GM23338 (cell line): ENCODE measurements at regions not wholly inside any gene's neighbourhood (a gene's known extent, or its start where the extent isn't known, plus 50 kb on each side); places are given as distances from the start of the nearest gene placed in this dataset.

Experiments used
- ATAC-seq: fragments of 200-7000 bp; cut with Tn5 transposase; 3 replicates; pipeline ENCODE4 v1.9.1; 2020
- DNase-seq: peaks from one replicate; pipeline ENCODE4 v3.0.0-alpha.2; 2015; ENCODE audit warnings: low spot score
- H2AFZ ChIP-seq: fragments of 200-600 bp; sonication (generic); 2 replicates; pipeline ENCODE4 v1.8.0; 2016; ENCODE audit warnings: antibody characterized with exemption, mild to moderate bottlenecking, moderate library complexity
- H3F3A ChIP-seq: fragments of 200-600 bp; sonication (generic); replicated peaks from 2 replicates; pipeline ENCODE4 v1.8.0; 2017; ENCODE audit warnings: antibody characterized with exemption, mixed run types, low read depth
- H3K27ac ChIP-seq: fragments of 200-600 bp; sonication (generic); 2 replicates; pipeline ENCODE4 v1.6.1; 2016; ENCODE audit warnings: low read depth
- H3K27me3 ChIP-seq: fragments of 200-600 bp; sonication (generic); 2 replicates; pipeline ENCODE4 v1.8.0; 2016; ENCODE audit warnings: mild to moderate bottlenecking, mixed run types, moderate library complexity; ENCODE audit not compliant: insufficient read depth
- H3K36me3 ChIP-seq: fragments of 200-600 bp; sonication (generic); 2 replicates; pipeline ENCODE4 v1.8.0; 2016; ENCODE audit warnings: mild to moderate bottlenecking; ENCODE audit not compliant: insufficient read depth
- H3K4me1 ChIP-seq: fragments of 200-600 bp; sonication (generic); 2 replicates; pipeline ENCODE4 v1.8.0; 2016; ENCODE audit warnings: mild to moderate bottlenecking, moderate library complexity; ENCODE audit not compliant: insufficient read depth
- H3K4me2 ChIP-seq: fragments of 200-600 bp; sonication (generic); 2 replicates; pipeline ENCODE4 v1.7.1; 2017; ENCODE audit warnings: mixed run types
- H3K4me3 ChIP-seq: fragments of 200-600 bp; sonication (generic); 2 replicates; pipeline ENCODE4 v1.6.1; 2016; ENCODE audit warnings: mixed run types
- H3K79me2 ChIP-seq: fragments of 200-600 bp; sonication (generic); replicated peaks from 2 replicates; pipeline ENCODE4 v1.8.0; 2017; ENCODE audit warnings: mild to moderate bottlenecking; ENCODE audit not compliant: insufficient read depth
- H3K9me2 ChIP-seq: fragments of 200-600 bp; sonication (generic); 2 replicates; pipeline ENCODE4 v1.8.0; 2017; ENCODE audit not compliant: insufficient read depth
- H4K20me1 ChIP-seq: fragments of 200-600 bp; sonication (generic); replicated peaks from 2 replicates; pipeline ENCODE4 v1.8.0; 2017; ENCODE audit warnings: mild to moderate bottlenecking; ENCODE audit not compliant: insufficient read depth
- H3K27ac Mint-ChIP-seq: 2 replicates; pipeline ENCODE4 v1.8.0; 2020; ENCODE audit warnings: inconsistent platforms, mild to moderate bottlenecking, moderate library complexity, mixed read lengths
- H3K27me3 Mint-ChIP-seq: 3 replicates; pipeline ENCODE4 v1.8.0; 2022; ENCODE audit warnings: low read depth, mild to moderate bottlenecking, moderate library complexity, mixed read lengths, inconsistent platforms; ENCODE audit not compliant: insufficient read depth, poor library complexity
- H3K36me3 Mint-ChIP-seq: 3 replicates; pipeline ENCODE4 v1.8.0; 2021; ENCODE audit warnings: low read depth, mild to moderate bottlenecking, inconsistent platforms, moderate library complexity, mixed read lengths
- H3K4me1 Mint-ChIP-seq: 3 replicates; pipeline ENCODE4 v1.8.0; 2020; ENCODE audit warnings: mild to moderate bottlenecking, inconsistent platforms, mixed read lengths
- H3K4me3 Mint-ChIP-seq: 3 replicates; pipeline ENCODE4 v1.8.0; 2021; ENCODE audit warnings: moderate library complexity, mild to moderate bottlenecking, inconsistent platforms, mixed read lengths
- H3K9me3 Mint-ChIP-seq: 3 replicates; pipeline ENCODE4 v1.8.0; 2020; ENCODE audit warnings: moderate library complexity, mild to moderate bottlenecking, inconsistent platforms, mixed read lengths
- CREB1 ChIP-seq: fragments of 250-450 bp; sonication (Bioruptor Pico); IDR thresholded peaks from 2 replicates; pipeline ENCODE4 v1.5.0; 2020; ENCODE audit warnings: low read depth, mild to moderate bottlenecking, moderate library complexity
- EZH2 ChIP-seq: fragments of 200-600 bp; sonication (generic); IDR thresholded peaks from one replicate; pipeline ENCODE4 v1.8.0; 2017; ENCODE audit warnings: antibody characterized with exemption, mild to moderate bottlenecking, low read depth; ENCODE audit not compliant: unreplicated experiment
- EZH2phosphoT487 ChIP-seq: fragments of 200-600 bp; sonication (generic); IDR thresholded peaks from one replicate; pipeline ENCODE4 v1.8.1; 2018; ENCODE audit warnings: antibody characterized with exemption; ENCODE audit not compliant: unreplicated experiment
- JUNB ChIP-seq: IDR thresholded peaks from one replicate; pipeline ENCODE4 v1.6.1; 2016; ENCODE audit warnings: antibody characterized with exemption; ENCODE audit not compliant: unreplicated experiment
- NANOG ChIP-seq: IDR thresholded peaks from 2 replicates; pipeline ENCODE4 v1.6.1; 2016; ENCODE audit warnings: antibody characterized with exemption, borderline replicate concordance
- POLR2AphosphoS5 ChIP-seq: IDR thresholded peaks from 2 replicates; pipeline ENCODE4 v1.6.1; 2016; ENCODE audit warnings: antibody characterized with exemption, low read depth
- STAT1 ChIP-seq: IDR thresholded peaks from one replicate; pipeline ENCODE4 v1.6.1; 2016; ENCODE audit warnings: antibody characterized with exemption; ENCODE audit not compliant: unreplicated experiment
- ZNF114 ChIP-seq: fragments of 250-450 bp; sonication (Bioruptor Pico); IDR thresholded peaks from 2 replicates; pipeline ENCODE4 v1.5.0; 2020; ENCODE audit warnings: mild to moderate bottlenecking, moderate library complexity
- ZNF331 ChIP-seq: fragments of 250-450 bp; sonication (Bioruptor Pico); IDR thresholded peaks from 2 replicates; pipeline ENCODE4 v1.5.0; 2020; ENCODE audit warnings: low read depth, mild to moderate bottlenecking, moderate library complexity
- TF ChIP-seq, protein P1 (sequence below), 2 experiments: fragments of 200-600 bp in 1 of 2; sonication (generic) in 1 of 2; conservative IDR thresholded peaks; 2 replicates each; pipeline versions ENCODE4 v1.5.1 to v1.6.1; 2016 to 2017; ENCODE audit warnings: antibody characterized with exemption in 2 of 2, low read depth in 2 of 2, mild to moderate bottlenecking in 2 of 2, moderate library complexity in 1 of 2
- TF ChIP-seq, protein P2 (sequence below): IDR thresholded peaks from 2 replicates; pipeline ENCODE4 v1.6.1; 2016; ENCODE audit warnings: antibody characterized with exemption
- TF ChIP-seq, protein P3 (sequence below): fragments of 250-450 bp; sonication (Bioruptor Pico); IDR thresholded peaks from 2 replicates; pipeline ENCODE4 v1.5.0; 2020; ENCODE audit warnings: mild to moderate bottlenecking, moderate library complexity
- TF ChIP-seq, protein P4 (sequence below): IDR thresholded peaks from one replicate; pipeline ENCODE4 v1.6.1; 2018; ENCODE audit warnings: antibody characterized with exemption; ENCODE audit not compliant: unreplicated experiment

DNA sequence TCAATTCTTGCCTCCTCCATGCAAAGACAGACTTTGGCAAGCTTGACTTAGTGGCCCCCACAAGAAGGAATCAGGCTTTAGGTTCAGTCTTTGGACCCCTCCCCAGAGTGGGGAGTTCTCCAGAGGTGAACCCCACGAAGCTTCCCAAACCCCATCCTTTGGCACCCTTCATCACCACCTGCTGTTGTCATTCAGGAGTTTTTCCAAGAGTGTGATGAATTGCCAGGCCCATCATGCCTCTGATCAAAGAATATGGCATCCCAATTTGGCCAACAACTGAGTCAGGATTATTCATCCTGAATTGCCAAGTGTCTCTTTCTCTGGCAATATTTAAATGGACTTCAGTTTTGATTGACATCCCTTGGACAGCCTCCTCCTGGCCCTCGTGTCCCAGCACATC, 404.7 kb upstream of the MKI67 start:
- peaks cover 9% of the 10 kb centered on the region for H3K27me3 Mint-ChIP-seq
- H3K9me3 Mint-ChIP-seq: no peaks in the 10 kb centered on the region; the same call in 2 of the 3 replicates
- no peaks in the 10 kb centered on the region for H3K27me3 ChIP-seq
- H3K36me3 Mint-ChIP-seq: no peaks in the 10 kb centered on the region; the same call in 2 of the 3 replicates
- no peak for TF ChIP-seq POLR2AphosphoS5
- TF ChIP-seq, protein P1, sequence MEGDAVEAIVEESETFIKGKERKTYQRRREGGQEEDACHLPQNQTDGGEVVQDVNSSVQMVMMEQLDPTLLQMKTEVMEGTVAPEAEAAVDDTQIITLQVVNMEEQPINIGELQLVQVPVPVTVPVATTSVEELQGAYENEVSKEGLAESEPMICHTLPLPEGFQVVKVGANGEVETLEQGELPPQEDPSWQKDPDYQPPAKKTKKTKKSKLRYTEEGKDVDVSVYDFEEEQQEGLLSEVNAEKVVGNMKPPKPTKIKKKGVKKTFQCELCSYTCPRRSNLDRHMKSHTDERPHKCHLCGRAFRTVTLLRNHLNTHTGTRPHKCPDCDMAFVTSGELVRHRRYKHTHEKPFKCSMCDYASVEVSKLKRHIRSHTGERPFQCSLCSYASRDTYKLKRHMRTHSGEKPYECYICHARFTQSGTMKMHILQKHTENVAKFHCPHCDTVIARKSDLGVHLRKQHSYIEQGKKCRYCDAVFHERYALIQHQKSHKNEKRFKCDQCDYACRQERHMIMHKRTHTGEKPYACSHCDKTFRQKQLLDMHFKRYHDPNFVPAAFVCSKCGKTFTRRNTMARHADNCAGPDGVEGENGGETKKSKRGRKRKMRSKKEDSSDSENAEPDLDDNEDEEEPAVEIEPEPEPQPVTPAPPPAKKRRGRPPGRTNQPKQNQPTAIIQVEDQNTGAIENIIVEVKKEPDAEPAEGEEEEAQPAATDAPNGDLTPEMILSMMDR (conservative IDR thresholded peaks at IDR 0.05; ENCODE audit: low read depth in 2 of 2): no peak
- TF ChIP-seq, protein P2, sequence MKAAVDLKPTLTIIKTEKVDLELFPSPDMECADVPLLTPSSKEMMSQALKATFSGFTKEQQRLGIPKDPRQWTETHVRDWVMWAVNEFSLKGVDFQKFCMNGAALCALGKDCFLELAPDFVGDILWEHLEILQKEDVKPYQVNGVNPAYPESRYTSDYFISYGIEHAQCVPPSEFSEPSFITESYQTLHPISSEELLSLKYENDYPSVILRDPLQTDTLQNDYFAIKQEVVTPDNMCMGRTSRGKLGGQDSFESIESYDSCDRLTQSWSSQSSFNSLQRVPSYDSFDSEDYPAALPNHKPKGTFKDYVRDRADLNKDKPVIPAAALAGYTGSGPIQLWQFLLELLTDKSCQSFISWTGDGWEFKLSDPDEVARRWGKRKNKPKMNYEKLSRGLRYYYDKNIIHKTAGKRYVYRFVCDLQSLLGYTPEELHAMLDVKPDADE: no peak
- no peak for TF ChIP-seq EZH2phosphoT487
- no peak for TF ChIP-seq EZH2
- TF ChIP-seq, protein P3, sequence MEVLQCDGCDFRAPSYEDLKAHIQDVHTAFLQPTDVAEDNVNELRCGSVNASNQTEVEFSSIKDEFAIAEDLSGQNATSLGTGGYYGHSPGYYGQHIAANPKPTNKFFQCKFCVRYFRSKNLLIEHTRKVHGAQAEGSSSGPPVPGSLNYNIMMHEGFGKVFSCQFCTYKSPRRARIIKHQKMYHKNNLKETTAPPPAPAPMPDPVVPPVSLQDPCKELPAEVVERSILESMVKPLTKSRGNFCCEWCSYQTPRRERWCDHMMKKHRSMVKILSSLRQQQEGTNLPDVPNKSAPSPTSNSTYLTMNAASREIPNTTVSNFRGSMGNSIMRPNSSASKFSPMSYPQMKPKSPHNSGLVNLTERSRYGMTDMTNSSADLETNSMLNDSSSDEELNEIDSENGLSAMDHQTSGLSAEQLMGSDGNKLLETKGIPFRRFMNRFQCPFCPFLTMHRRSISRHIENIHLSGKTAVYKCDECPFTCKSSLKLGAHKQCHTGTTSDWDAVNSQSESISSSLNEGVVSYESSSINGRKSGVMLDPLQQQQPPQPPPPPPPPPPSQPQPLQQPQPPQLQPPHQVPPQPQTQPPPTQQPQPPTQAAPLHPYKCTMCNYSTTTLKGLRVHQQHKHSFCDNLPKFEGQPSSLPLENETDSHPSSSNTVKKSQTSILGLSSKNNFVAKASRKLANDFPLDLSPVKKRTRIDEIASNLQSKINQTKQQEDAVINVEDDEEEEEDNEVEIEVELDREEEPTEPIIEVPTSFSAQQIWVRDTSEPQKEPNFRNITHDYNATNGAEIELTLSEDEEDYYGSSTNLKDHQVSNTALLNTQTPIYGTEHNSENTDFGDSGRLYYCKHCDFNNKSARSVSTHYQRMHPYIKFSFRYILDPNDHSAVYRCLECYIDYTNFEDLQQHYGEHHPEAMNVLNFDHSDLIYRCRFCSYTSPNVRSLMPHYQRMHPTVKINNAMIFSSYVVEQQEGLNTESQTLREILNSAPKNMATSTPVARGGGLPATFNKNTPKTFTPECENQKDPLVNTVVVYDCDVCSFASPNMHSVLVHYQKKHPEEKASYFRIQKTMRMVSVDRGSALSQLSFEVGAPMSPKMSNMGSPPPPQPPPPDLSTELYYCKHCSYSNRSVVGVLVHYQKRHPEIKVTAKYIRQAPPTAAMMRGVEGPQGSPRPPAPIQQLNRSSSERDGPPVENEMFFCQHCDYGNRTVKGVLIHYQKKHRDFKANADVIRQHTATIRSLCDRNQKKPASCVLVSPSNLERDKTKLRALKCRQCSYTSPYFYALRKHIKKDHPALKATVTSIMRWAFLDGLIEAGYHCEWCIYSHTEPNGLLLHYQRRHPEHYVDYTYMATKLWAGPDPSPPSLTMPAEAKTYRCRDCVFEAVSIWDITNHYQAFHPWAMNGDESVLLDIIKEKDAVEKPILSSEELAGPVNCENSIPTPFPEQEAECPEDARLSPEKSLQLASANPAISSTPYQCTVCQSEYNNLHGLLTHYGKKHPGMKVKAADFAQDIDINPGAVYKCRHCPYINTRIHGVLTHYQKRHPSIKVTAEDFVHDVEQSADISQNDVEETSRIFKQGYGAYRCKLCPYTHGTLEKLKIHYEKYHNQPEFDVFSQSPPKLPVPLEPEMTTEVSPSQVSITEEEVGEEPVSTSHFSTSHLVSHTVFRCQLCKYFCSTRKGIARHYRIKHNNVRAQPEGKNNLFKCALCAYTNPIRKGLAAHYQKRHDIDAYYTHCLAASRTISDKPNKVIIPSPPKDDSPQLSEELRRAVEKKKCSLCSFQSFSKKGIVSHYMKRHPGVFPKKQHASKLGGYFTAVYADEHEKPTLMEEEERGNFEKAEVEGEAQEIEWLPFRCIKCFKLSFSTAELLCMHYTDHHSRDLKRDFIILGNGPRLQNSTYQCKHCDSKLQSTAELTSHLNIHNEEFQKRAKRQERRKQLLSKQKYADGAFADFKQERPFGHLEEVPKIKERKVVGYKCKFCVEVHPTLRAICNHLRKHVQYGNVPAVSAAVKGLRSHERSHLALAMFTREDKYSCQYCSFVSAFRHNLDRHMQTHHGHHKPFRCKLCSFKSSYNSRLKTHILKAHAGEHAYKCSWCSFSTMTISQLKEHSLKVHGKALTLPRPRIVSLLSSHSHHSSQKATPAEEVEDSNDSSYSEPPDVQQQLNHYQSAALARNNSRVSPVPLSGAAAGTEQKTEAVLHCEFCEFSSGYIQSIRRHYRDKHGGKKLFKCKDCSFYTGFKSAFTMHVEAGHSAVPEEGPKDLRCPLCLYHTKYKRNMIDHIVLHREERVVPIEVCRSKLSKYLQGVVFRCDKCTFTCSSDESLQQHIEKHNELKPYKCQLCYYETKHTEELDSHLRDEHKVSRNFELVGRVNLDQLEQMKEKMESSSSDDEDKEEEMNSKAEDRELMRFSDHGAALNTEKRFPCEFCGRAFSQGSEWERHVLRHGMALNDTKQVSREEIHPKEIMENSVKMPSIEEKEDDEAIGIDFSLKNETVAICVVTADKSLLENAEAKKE: no peak
- TF ChIP-seq CREB1: no peak
- TF ChIP-seq, protein P4, sequence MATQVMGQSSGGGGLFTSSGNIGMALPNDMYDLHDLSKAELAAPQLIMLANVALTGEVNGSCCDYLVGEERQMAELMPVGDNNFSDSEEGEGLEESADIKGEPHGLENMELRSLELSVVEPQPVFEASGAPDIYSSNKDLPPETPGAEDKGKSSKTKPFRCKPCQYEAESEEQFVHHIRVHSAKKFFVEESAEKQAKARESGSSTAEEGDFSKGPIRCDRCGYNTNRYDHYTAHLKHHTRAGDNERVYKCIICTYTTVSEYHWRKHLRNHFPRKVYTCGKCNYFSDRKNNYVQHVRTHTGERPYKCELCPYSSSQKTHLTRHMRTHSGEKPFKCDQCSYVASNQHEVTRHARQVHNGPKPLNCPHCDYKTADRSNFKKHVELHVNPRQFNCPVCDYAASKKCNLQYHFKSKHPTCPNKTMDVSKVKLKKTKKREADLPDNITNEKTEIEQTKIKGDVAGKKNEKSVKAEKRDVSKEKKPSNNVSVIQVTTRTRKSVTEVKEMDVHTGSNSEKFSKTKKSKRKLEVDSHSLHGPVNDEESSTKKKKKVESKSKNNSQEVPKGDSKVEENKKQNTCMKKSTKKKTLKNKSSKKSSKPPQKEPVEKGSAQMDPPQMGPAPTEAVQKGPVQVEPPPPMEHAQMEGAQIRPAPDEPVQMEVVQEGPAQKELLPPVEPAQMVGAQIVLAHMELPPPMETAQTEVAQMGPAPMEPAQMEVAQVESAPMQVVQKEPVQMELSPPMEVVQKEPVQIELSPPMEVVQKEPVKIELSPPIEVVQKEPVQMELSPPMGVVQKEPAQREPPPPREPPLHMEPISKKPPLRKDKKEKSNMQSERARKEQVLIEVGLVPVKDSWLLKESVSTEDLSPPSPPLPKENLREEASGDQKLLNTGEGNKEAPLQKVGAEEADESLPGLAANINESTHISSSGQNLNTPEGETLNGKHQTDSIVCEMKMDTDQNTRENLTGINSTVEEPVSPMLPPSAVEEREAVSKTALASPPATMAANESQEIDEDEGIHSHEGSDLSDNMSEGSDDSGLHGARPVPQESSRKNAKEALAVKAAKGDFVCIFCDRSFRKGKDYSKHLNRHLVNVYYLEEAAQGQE: no peak
- no peak for TF ChIP-seq ZNF114 (CRISPR knock-in tag)
- no peak for TF ChIP-seq ZNF331 (CRISPR knock-in tag)
- no peak for TF ChIP-seq STAT1
- no peak for TF ChIP-seq NANOG
- TF ChIP-seq JUNB: no peak
- no peak for ATAC-seq
- no peaks in the 10 kb centered on the region for H3K79me2 ChIP-seq
- no peaks in the 10 kb centered on the region for H3F3A ChIP-seq
- H3K4me2 ChIP-seq: no peak overlapping the region
- H3K4me3 Mint-ChIP-seq: no peak overlapping the region
- no peaks in the 10 kb centered on the region for H3K36me3 ChIP-seq
- H2AFZ ChIP-seq: no peak overlapping the region
- H3K9me2 ChIP-seq: 0 out of 2 replicates have a peak, but pooled peaks cover 4% of the 10 kb centered on the region
- no peak overlapping the region for H3K27ac ChIP-seq
- H4K20me1 ChIP-seq: no peaks in the 10 kb centered on the region
- DNase-seq: no peak
- peaks cover 53% of the 10 kb centered on the region for H3K4me1 Mint-ChIP-seq
- H3K4me3 ChIP-seq: no peak overlapping the region
- peaks cover 46% of the 10 kb centered on the region for H3K4me1 ChIP-seq
- no peak overlapping the region for H3K27ac Mint-ChIP-seq
